Large intestine (tissue), 3 donors: ENCODE measurements at regions not wholly inside any gene's neighbourhood (a gene's known extent, or its start where the extent isn't known, plus 50 kb on each side); places are given as distances from the start of the nearest gene placed in this dataset.

Source experiments
- DNase-seq, 2 donors: peaks; one replicate each; pipeline versions ENCODE4 v3.0.0 to v3.0.0-alpha.2; 2013
- H3K27ac ChIP-seq: one replicate; pipeline ENCODE4 v1.5.1; 2013; ENCODE audit warnings: low read length
- H3K27me3 ChIP-seq: 2 replicates; pipeline ENCODE4 v1.6.1; 2013; ENCODE audit warnings: low read length; ENCODE audit not compliant: control insufficient read depth, insufficient read depth
- H3K36me3 ChIP-seq: 2 replicates; pipeline ENCODE4 v1.6.1; 2013; ENCODE audit warnings: low read length; ENCODE audit not compliant: control insufficient read depth, insufficient read depth
- H3K4me1 ChIP-seq: one replicate; pipeline ENCODE4 v1.6.1; 2013; ENCODE audit warnings: low read length; ENCODE audit not compliant: control insufficient read depth, insufficient read depth
- H3K4me3 ChIP-seq: one replicate; pipeline ENCODE4 v1.5.1; 2013; ENCODE audit warnings: low read length
- H3K9me3 ChIP-seq: one replicate; pipeline ENCODE4 v1.6.1; 2013; ENCODE audit warnings: mild to moderate bottlenecking, low read depth, low read length, moderate library complexity; ENCODE audit not compliant: control insufficient read depth
- WGBS: methylation state at CpG from one replicate; pipeline ENCODE4 v1.1.5; 2013; ENCODE audit warnings: low lambda C conversion rate; ENCODE audit not compliant: insufficient coverage; 5-methylcytosine and 5-hydroxymethylcytosine counted together

GRCh38 chr2:234627308-234627707, 130.4 kb upstream of the ARL4C start:
- Histone ChIP-seq H3K4me3 (no peak overlapping the region), H3K9me3 (no peaks in the 10 kb centered on the region), H3K27ac (no peak overlapping the region), H3K36me3 (no peaks in the 10 kb centered on the region), H3K27me3 (peaks cover 10% of the 10 kb centered on the region), H3K4me1 (no peaks in the 10 kb centered on the region)
- no CpG with 5 or more reads among the region's 2 CpGs for WGBS
- DNase-seq, result no peak

GRCh38 chr2:234626566-234627130, 129.8 kb upstream of the ARL4C start:
- Histone ChIP-seq H3K4me3 (no peak overlapping the region), H3K36me3 (no peaks in the 10 kb centered on the region), H3K4me1 (no peaks in the 10 kb centered on the region), H3K9me3 (no peaks in the 10 kb centered on the region), H3K27me3 (peaks cover 7% of the 10 kb centered on the region), H3K27ac (no peak overlapping the region)
- 90% methylated on average over 2 of the region's 7 CpGs for WGBS
- no peak for DNase-seq

GRCh38 chr2:234625626-234626250, 128.9 kb upstream of the ARL4C start:
- no CpG with 5 or more reads among the region's 4 CpGs for WGBS
- H3K4me3 ChIP-seq, result no peak overlapping the region
- H3K4me1 ChIP-seq, result no peaks in the 10 kb centered on the region
- no peak for DNase-seq
- H3K36me3 ChIP-seq, result no peaks in the 10 kb centered on the region
- peaks cover 1% of the 10 kb centered on the region for H3K27me3 ChIP-seq
- H3K9me3 ChIP-seq, result no peaks in the 10 kb centered on the region
- H3K27ac ChIP-seq, result no peak overlapping the region

- Histone ChIP-seq H3K9me3 (no peaks in the 10 kb centered on the region), H3K36me3 (no peaks in the 10 kb centered on the region), H3K4me1 (no peaks in the 10 kb centered on the region), H3K27me3 (no peaks in the 10 kb centered on the region), H3K4me3 (no peak overlapping the region), H3K27ac (no peak overlapping the region)
- no peak for DNase-seq
- WGBS, result 100% methylated on average over 1 of the region's 5 CpGs
These were observed 126.7 kb upstream of the ARL4C start for GRCh38 chr2:234623521-234623991.

GRCh38 chr2:234621120-234621519, 124.2 kb upstream of the ARL4C start:
- no peak overlapping the region for H3K27ac ChIP-seq
- WGBS, result 89% methylated on average over 1 of the region's 5 CpGs
- H3K9me3 ChIP-seq, result no peaks in the 10 kb centered on the region
- H3K4me1 ChIP-seq, result no peaks in the 10 kb centered on the region
- H3K4me3 ChIP-seq, result no peak overlapping the region
- H3K27me3 ChIP-seq, result no peaks in the 10 kb centered on the region
- no peaks in the 10 kb centered on the region for H3K36me3 ChIP-seq
- DNase-seq, result no peak

- Histone ChIP-seq H3K27me3 (no peaks in the 10 kb centered on the region), H3K4me1 (no peaks in the 10 kb centered on the region), H3K9me3 (no peaks in the 10 kb centered on the region), H3K4me3 (no peak overlapping the region), H3K27ac (no peak overlapping the region), H3K36me3 (no peaks in the 10 kb centered on the region)
- no peak for DNase-seq
- 55% methylated on average over 3 of the region's 7 CpGs for WGBS
These were observed 123.1 kb upstream of the ARL4C start for GRCh38 chr2:234620018-234620417.

- H3K9me3 ChIP-seq, result no peaks in the 10 kb centered on the region
- no peaks in the 10 kb centered on the region for H3K27me3 ChIP-seq
- no peak for DNase-seq
- H3K27ac ChIP-seq, result no peak overlapping the region
- 100% methylated on average over 1 of the region's 6 CpGs for WGBS
- no peak overlapping the region for H3K4me3 ChIP-seq
- H3K4me1 ChIP-seq, result no peaks in the 10 kb centered on the region
- H3K36me3 ChIP-seq, result no peaks in the 10 kb centered on the region
These were observed 118.9 kb upstream of the ARL4C start for GRCh38 chr2:234615643-234616356.

- no peak overlapping the region for H3K27ac ChIP-seq
- WGBS, result 88% methylated on average over 1 of the region's 1 CpG
- H3K27me3 ChIP-seq, result no peaks in the 10 kb centered on the region
- H3K36me3 ChIP-seq, result no peaks in the 10 kb centered on the region
- DNase-seq, result no peak
- no peak overlapping the region for H3K4me3 ChIP-seq
- no peaks in the 10 kb centered on the region for H3K4me1 ChIP-seq
- H3K9me3 ChIP-seq, result no peaks in the 10 kb centered on the region
These were observed 114.3 kb upstream of the ARL4C start for GRCh38 chr2:234611209-234611608.

- no peak for DNase-seq
- Histone ChIP-seq H3K36me3 (no peaks in the 10 kb centered on the region), H3K4me3 (no peak overlapping the region), H3K9me3 (no peaks in the 10 kb centered on the region), H3K27me3 (no peaks in the 10 kb centered on the region), H3K27ac (no peak overlapping the region), H3K4me1 (no peaks in the 10 kb centered on the region)
- no CpG with 5 or more reads among the region's 4 CpGs for WGBS
These were observed 112.1 kb upstream of the ARL4C start for GRCh38 chr2:234608946-234609345.

- H3K4me3 ChIP-seq, result no peak overlapping the region
- H3K27ac ChIP-seq, result no peak overlapping the region
- H3K36me3 ChIP-seq, result no peaks in the 10 kb centered on the region
- H3K4me1 ChIP-seq, result no peaks in the 10 kb centered on the region
- no peaks in the 10 kb centered on the region for H3K9me3 ChIP-seq
- no CpG with 5 or more reads among the region's 8 CpGs for WGBS
- no peak for DNase-seq
- no peaks in the 10 kb centered on the region for H3K27me3 ChIP-seq
These were observed 110.8 kb upstream of the ARL4C start for GRCh38 chr2:234607691-234608090.
